ENCODE measurements at regions not wholly inside any gene's neighbourhood (a gene's known extent, or its start where the extent isn't known, plus 50 kb on each side); places are given as distances from the start of the nearest gene placed in this dataset.
"Not testable (repeated sequence)": the region's sequence is repeated elsewhere in the genome, so short reads cannot be mapped to it uniquely, and the experiment has no call there.

DNA sequence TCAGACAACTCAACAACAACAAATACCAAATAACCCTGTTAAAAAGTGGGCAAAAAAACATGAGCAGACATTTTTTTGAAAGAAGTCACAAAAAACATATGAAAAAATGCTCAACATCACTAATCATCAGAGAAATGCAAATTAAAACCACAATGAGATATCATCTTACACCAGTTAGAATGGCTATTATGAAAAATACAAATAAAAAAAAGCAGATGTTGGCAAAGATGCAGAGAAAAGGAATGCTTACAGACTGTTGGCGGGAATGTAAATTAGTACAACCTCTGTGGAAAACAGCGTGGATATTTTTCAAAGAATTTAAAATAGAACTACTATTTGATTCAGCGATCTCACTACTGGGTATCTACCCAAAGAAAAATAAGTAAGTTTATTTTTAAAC lies 114.0 kb downstream of the SLC38A4 start:
- DNase-seq, result no peak

DNA sequence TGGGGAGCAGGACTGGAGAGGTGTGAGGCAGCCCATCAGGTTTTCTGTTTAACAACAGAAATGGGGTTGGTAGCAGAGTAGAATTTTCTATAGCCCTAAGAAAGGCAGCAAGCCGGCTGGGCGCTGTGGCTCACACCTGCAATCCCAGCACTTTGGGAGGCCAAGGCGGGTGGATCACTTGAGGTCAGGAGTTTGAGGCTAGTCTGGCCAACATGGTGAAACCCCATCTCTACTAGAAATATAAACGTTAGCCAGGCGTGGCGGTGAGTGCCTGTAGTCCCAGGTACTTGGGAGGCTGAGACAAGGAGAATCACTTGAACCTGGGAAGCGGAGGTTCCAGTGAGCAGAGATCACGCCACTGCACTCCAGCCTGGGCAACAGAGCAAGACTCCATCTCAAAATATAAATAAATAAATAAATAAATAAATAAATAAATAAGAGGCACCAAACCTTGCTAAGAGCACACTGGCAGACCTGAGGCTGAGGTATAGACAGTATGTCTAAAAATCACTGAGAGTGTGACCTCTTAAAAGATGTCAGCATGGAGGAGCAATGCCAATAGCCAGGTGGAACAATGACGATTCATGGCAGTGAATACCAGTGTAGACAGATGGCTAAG lies 115.6 kb downstream of the SLC38A4 start:
- no peak for DNase-seq

DNA sequence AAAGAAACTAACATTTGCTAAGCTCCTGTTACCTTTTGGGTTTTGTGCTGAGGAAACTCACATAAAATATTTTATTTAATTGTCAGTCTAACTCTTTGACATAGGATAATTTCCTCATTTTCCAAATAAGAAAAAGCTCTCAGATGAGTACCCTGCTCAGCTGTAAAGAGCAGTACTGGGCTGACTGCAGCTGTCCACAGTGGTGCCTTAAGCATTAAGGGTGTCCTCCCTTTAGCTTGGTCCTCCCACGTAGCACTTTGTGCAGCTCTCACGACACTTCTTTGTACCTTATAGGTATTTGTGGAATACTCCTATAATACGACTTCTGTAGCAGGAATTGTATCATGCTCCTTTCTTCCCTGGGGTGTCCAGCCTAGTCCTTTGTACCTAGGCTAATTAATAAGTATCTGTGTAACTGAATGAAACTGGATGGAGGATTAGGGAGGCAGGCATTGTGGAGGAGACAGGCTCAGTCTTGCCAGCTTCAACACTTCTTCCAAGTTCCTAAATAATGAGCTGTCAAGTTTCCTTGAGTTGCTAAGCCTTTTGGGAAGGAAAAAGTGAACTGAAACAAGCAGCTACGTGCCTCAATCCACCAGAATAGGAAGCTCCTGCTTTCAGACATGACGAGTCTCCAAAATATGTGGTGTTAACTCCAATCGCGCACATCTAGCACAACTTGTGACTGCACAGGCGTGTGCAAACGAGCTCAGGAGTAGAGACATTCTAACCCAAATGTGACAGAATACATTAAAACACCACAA lies 123.0 kb downstream of the SLC38A4 start:
- DNase-seq, result no peak

DNA sequence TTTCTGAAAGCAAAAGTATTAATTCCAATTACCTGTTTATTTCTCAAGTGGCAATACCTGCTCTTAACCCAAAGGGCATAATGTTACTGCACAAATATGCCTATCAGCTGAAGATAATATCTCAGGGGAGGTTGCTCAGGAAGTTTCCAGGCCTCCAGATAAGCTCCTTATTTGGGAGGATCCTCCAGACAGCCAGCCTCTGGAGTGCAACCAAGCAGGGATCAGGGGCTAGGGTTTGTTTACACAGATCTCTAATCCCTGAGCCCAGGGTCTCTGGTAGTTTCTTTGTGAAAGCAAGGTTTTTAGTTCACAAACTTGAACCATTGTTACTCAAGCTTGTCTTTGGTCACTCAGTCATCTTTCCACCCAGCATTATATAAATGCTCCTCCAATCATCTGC lies 124.4 kb downstream of the SLC38A4 start:
- DNase-seq, result no peak

DNA sequence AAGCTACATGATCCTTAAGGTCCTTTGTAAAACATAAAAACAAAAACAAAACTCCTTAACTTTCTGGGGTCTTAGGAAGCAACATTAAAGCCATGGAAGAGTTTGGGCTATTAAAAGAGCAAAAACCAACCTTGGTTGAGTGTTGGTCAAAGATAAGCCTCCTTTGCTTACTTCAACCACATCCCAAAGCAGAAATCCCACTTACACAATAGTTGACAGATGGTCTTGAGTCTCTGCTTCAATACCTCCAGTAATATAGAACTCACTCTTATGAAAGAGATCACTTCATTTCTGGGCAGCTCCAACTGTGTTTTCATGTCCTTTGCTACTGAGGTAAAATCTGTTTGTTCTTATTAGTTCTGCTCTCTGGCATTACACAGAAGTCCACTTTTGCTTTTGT lies 125.8 kb downstream of the SLC38A4 start:
- no peak for DNase-seq

DNA sequence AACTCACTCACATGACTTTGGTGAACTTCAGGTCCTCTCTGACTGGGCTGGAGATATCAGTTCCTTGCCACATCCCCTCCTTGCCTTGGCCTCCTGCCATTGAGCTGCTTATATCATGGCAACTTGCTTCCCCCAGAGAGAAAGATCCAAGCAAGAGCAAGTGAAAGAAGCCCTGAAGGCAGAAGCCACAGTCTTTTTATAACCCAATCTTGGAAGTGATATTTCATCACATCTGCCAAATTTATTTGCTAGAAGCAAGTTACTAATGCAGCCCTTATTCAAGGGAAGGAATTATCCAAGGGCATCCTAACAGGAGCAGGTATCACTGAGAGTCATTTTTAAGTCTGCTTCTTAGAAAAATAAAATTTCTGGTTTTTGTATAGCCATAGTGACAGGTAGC lies 127.8 kb downstream of the SLC38A4 start:
- no peak for DNase-seq

DNA sequence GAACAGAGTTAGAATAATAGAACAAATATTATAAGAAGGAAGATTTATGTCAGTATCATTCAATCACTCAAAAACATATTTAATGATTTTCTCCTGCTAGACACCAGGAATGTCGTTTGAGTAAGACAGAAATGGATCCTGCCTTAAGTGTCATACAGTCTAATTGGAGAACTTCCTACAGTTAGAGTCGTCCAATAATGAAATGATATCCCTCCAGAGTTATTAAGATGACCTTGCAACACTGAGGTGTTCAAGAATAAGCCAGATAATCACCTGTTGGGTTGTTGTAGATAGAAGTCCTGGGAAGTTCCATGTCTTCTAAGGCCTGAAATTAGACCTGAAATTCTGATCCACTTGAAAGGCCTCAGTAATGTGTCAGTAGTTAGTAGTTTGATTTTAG lies 132.3 kb downstream of the SLC38A4 start:
- no peak for DNase-seq

DNA sequence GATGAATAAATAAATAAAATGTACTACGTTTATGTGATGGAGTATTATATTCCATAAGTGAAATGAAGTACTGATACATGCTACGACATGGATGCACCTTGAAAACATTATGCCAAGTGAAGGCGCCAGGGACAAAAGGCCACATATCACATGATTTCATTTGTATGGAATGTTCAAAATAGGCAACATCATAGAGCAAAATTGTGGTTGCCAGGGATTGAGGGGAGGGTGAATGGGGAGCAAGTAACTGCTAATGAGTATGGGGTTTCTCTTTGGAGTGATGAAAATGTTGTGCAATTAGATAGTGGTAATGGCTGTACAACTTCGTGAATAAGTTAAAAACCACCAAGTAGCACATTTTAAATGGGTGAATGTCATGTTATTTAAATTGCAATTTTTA lies 132.8 kb downstream of the SLC38A4 start:
- DNase-seq, result no peak

DNA sequence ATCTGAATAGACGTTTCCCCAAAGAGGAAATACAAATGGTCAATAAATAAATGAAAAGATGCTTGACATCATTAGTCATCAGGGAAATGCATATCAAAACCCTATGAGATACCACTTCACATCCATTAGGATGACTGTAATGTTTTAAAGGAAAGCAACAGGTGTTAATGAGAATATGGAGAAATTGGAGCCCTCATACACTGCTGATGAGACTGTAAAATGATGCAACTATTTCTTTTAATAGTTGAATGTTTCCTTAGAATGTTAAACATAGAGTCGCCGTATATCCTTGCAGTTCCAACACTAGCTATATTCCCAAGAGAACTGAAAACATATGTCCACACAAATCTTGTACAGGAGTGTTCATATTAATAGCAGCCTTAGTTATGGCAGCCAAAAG lies 133.2 kb downstream of the SLC38A4 start:
- DNase-seq, result no peak

DNA sequence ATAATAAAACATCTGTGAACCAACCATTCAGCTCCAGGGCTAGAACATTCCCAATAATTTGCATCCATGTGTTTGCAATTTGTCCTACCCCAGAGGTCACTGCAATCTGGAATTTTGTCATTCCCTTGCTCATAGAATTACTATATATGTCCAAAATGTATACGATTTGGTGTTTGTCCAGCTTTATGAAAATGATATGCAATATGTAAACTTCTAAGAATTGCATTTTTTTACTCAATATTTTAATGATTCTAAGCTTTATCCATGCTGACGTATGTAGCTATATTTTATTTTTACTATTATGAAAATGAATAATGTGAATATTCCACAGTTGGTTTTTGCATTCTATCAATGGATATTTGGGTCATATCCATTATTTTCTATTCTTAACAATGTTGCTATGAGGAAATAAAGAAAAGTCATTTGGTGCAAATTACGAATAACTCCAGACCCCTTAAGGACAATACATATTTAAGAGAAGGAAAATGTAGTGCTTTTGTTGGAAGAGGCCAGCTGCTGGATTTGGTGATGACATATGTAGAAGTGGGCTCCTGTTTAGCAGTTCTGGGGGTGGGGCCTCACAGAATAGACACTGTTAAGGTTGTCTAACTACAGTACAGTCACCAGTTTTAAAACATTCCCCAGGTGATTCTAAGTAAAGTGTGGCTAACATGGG lies 139.4 kb downstream of the SLC38A4 start:
- no peak for DNase-seq

DNA sequence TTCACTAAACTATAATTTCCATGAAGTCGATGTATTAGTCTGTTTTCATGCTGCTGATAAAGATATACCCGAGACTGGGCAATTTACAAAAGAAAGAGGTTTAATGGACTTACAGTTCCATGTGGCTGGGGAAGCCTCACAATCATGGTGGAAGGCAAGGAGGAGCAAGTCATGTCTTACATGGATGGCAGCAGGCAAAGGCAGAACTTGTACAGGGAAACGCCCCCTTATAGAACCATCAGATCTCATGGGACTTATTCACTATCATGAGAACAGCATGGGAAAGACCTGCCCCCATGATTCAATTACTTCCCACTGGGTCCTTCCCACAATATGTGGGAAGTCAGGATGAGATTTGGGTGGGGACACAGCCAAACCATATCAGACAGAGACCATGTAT lies 141.6 kb downstream of the SLC38A4 start:
- not testable (repeated sequence) for DNase-seq

DNA sequence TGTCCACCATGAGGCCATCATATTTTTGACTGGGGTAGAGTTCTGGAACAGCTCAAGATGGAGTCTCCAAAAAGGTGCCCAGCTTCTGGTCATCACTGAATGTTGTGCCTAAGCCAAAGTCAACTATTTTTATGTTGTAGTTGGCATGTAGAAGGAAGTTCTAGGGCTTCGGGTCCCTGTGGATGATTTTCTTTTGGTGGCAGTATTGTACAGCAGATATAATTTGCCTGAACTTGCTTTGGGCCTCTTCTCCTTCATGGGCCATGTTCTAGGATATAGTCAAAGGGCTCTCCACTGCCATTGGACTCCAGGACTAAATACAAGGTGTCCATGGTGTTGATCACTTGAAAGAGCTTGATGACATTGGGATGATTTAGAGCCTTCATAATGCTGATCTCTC lies 143.6 kb downstream of the SLC38A4 start:
- DNase-seq, result no peak

DNA sequence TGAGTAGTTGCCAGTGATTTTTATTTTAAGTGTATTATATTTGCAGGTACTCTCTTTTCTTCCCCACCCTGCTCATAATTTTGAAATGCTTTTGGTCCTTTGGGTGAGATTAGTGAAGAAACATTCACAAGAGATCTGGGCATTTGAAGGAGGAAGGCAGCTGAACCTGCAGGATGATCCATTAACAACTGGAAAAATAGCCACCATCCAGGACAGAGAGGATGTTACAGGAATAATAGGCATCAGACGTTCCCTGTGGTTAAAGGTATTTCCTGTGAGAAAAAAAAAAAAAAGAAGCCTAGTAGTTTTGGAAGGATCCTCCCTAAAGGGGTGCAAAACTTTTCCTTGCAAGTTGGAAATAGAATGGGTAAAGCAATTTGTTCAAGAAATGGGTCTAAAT lies 145.3 kb downstream of the SLC38A4 start:
- DNase-seq, result no peak

DNA sequence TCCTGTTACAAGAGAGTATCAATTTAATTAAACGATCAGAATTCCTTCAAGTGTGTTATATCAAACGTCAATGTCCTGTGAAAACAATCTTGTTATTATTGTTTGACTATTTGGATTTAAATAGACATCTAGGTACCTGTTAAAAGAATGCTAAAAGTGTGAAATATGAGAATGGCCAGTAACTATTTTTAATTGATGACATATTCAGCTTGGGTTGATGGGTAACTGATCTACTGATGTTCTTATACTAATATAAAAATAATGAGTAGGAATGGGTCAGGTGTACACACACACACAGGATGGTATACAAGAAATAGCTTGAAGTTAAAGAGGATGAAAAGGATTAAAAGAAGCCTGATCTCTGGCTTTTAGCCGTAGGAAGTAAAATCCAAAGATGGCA lies 146.0 kb downstream of the SLC38A4 start:
- DNase-seq, result no peak

DNA sequence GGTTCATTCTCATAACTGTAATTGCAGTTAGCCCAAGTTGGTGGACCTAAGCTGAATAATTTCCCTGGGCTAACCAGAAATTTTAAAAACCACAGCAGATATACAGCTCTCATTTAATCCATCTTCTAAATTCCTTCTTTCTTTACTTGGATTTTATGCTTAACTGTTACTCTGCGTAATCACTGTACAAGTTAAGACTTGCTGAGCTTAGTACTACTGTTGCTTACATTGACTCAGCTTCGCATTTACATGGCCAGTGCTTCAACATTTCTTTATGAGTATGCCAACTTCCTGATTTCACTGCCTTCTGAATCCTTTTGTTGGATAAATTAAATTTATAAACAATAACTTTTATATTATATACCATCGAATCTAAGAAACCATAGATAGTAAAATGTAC lies 147.4 kb downstream of the SLC38A4 start:
- no peak for DNase-seq

DNA sequence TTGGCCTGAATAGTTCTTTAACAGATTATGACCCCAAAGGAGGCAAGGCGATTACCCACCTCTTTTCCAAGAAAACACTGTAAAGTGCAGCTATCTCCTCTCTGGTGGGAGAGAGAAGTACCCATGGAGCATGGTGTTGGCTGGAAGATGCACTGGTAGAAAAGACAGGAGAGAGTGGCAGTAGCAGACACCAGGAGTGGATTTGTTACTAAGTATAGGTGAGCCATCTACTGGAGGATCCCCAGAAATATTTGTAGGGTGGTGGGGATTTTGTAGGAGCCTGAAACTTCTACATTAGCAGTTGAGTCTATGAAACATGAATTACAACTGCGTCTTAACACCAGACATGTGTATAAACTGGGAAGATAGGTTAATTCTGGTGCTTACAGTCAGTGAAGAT lies 148.0 kb downstream of the SLC38A4 start:
- DNase-seq, result peak; percentile 4

DNA sequence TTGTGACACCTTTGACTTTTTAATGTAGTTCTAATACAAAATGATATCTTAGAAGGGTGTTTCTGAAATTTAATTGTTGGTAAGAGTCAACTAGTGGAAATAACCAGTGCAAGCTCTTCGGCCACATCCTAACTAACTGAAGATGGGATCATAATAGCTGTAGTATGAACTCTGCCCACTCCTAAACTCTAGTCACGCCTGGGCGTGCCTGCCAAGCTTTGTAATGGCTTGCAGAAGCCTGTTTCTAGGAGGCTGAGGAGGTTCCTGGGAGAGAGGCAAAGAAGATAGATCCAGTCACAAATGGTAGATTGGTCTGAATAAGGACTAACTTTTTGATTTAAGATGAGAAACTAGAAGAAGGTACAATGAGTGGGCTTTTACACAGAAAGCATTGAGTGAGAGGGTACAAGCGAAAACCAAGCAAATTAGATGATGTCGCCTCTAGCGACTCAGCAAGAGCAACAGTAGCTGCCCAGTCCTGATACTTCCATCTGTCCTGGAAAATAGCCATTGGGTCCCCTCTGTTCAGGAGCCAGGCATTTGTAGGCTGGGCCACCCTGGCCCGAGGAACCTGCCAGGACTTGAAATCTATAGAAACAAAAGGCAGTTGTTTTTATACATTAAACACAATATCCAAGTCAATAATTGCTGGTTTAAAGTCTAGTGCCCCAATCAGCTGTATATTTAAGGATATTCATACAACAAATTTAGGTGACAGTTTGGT lies 148.8 kb downstream of the SLC38A4 start:
- DNase-seq, result no peak

DNA sequence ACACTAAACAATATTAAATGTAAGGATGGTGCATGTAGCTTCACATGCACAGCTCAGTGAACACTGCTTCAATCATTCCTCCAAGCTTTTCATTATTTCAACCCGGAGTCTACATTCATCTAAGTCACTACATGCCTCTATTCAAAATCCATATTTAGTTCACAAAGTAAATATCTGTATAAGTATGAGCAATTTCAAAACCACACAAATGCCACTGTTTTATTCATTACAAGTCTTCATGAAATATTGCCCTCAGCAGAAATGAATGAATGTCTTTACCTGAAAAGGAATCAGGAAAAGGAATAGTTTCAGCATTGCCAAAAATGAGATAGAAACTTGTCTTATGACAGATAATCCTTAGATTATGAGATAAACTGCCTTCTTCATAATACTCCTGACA lies 149.4 kb downstream of the SLC38A4 start:
- no peak for DNase-seq

DNA sequence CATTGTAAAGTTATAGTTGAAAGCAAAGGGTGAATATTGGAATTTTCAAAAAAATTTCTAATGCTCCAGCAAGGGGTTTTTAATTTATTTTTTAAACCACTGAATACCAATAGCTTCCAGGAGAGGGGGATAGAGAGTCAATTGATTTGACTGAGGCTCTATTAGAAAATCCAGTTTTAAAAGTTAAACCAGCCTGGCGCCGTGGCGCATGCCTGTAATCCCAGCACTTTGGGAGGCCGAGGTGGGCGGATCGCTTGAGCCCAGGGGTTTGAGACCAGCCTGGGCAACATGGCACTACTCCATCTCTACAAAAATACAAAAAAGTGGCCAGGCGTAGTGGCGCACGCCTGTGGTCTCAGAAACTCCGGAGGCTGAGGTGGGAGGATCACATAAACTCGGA lies 150.1 kb downstream of the SLC38A4 start:
- DNase-seq, result no peak

DNA sequence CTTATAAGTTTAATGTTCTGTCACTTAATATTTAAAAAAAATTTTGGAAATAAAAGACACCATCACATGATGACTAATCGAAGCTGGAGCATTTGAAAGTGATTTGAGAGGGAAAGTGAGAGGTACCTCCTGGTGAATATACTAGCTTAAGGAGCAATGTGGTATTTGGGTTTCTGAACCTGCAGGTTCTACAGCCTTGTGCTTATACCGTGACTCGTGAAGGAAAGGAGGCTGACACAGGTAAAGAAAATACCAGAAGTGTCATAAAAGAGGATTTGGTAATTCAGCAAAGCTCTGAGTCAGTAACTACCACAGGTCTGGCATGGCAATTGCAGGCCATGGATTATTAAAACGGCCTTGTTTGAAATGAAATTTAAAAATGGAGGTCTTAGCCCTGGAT lies 151.0 kb downstream of the SLC38A4 start:
- DNase-seq, result no peak

DNA sequence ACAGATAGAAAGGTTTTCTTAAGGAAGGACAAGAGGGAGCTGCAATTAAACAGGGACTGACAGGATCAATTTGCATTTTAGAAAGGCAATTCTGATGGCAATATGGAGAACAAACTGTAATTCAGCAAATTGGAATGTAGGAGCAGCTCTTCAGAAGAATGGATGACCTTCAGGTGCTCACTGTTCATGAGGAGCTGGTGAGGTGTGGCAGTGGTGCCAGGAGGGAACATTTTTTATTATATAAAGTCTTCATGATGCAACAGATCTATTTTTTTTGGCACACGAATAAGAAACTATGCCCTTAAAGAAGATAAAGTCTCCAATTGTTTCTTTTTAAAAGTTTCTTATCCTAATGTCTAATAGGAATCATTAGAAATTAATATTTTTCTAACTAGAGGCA lies 151.7 kb downstream of the SLC38A4 start:
- no peak for DNase-seq

DNA sequence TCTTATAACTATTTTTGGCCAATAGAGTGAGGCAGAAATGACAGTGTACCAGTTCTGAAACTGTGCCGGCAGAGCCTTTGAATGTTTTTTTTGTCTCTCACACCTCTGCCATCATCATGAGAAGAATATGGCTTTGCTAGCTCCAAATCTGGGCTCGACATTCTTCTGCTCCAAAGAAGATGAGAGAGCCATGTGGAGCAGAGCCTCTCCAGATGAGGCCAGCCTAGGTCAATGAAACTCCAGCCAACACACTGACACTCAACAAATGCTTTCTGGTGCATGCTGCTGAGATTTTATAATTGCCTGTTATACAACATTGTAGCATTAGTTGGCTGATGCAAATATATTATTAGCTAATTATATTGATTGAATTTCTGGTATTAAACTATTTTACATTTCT lies 154.7 kb downstream of the SLC38A4 start:
- no peak for DNase-seq

DNA sequence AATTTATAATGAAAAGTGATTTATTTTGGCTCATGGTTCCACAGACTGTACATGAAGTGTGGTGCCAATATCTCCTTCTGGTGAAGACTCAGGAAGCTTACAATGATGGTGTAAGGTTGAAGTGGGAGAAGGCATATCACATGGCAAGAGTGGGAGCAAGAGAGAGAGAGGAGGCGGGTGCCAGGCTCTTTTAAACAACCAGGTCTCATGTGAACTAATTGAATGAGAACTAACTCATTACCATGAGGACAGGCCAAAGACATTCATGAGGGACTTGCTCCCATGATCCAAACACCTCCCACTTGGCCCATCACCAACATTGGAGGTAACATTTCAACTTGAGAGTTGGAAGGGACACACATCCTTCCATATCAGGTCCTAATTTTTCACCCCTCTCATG lies 155.2 kb downstream of the SLC38A4 start:
- DNase-seq, result no peak

DNA sequence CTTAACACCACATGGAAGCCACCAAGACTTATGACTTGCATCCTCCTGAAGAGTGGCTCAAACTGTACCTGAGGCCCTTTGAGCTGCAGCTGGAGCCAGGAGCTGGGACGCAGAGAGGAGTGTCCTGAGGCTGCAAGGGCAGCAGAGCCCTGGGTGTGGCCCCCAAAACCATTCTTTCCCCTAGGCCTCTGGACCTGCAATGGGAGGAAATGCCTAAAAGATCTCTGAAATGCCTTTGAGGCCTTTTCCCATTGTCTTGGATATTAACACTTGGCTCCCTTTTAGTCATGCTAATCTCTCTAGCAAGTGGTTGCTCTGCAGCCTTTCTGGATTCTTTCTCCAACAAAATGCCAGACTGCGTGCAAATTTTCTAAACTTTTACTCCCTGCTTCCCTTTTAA lies 156.1 kb downstream of the SLC38A4 start:
- no peak for DNase-seq
